Right lobe of liver (tissue), 4 donors: ENCODE measurements at regions not wholly inside any gene's neighbourhood (a gene's known extent, or its start where the extent isn't known, plus 50 kb on each side); places are given as distances from the start of the nearest gene placed in this dataset.

Experiments used
- POLR2A ChIP-seq: fragments of 450-650 bp; IDR thresholded peaks from one replicate; pipeline ENCODE4 v1.6.1; 2017; ENCODE audit warnings: antibody characterized with exemption, mild to moderate bottlenecking
- TF ChIP-seq, protein P1 (sequence below), 4 donors: fragments of 200-600 bp in 3 of 4; fragments of 450-650 bp in 1 of 4; IDR thresholded peaks; one replicate each; pipeline versions ENCODE4 v1.5.1 to v1.8.0; 2016 to 2022; ENCODE audit warnings: antibody characterized with exemption in 4 of 4, mild to moderate bottlenecking in 2 of 4
- donor health status: DM: no; HTN: no; CAD: no.
- donor health status: DM: no; HTN: no; CAD: no.
- donor health status: DM: no; HTN: yes; CAD: no.

DNA sequence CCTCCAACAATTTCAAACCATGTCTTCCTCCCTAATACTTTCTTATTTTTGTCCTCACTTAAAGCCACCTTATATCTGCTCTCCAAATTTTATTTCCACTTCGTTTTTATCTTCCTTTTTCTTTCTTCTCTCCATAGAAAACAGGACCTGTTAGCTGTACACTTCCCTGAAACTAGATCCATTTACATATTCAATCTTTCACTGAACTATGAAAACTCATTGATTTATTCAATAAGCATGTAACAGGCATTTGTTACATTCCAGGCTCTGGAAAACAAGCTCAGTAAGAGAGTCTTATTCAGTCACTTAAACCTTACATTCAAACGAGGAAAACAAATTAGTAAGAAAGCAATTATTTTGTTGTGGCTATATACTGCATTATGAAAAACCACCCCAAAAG lies 1225.3 kb downstream of the SUCLG1 start:
- TF ChIP-seq, protein P1, sequence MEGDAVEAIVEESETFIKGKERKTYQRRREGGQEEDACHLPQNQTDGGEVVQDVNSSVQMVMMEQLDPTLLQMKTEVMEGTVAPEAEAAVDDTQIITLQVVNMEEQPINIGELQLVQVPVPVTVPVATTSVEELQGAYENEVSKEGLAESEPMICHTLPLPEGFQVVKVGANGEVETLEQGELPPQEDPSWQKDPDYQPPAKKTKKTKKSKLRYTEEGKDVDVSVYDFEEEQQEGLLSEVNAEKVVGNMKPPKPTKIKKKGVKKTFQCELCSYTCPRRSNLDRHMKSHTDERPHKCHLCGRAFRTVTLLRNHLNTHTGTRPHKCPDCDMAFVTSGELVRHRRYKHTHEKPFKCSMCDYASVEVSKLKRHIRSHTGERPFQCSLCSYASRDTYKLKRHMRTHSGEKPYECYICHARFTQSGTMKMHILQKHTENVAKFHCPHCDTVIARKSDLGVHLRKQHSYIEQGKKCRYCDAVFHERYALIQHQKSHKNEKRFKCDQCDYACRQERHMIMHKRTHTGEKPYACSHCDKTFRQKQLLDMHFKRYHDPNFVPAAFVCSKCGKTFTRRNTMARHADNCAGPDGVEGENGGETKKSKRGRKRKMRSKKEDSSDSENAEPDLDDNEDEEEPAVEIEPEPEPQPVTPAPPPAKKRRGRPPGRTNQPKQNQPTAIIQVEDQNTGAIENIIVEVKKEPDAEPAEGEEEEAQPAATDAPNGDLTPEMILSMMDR (IDR thresholded peaks at IDR 0.05), result no peak
- TF ChIP-seq POLR2A, result no peak
